CD14-positive monocyte (primary cell): ENCODE measurements at regions not wholly inside any gene's neighbourhood (a gene's known extent, or its start where the extent isn't known, plus 50 kb on each side); places are given as distances from the start of the nearest gene placed in this dataset.

Experiments used
- DNase-seq, 3 donors: peaks; one replicate each; pipeline ENCODE4 v3.0.0-alpha.2; 2011 to 2022
- H2AFZ ChIP-seq: 2 replicates; pipeline ENCODE4 v1.6.0; 2012; ENCODE audit warnings: mild to moderate bottlenecking, low read depth, low read length, inconsistent platforms; ENCODE audit not compliant: insufficient read depth, poor library complexity, severe bottlenecking
- H3K27ac ChIP-seq, 2 donors: 1 replicate in 1 of 2; 2 replicates in 1 of 2; pipeline ENCODE4 v1.5.1; 2012 to 2013; ENCODE audit warnings: low read length in 2 of 2, control low read depth in 1 of 2, inconsistent platforms in 1 of 2, low read depth in 1 of 2, mild to moderate bottlenecking in 1 of 2
- H3K27me3 ChIP-seq, 2 donors: one replicate each; pipeline versions ENCODE4 v1.6.0 to v1.6.1; 2011 to 2013; ENCODE audit warnings: low read length in 2 of 2; ENCODE audit not compliant: control insufficient read depth in 2 of 2, insufficient read depth in 2 of 2
- H3K36me3 ChIP-seq, 2 donors: replicated peaks in 1 of 2; 1 replicate in 1 of 2; 2 replicates in 1 of 2; pipeline versions ENCODE4 v1.5.1 to v1.6.1; 2012 to 2013; ENCODE audit warnings: low read length in 2 of 2, control low read depth in 1 of 2, inconsistent platforms in 1 of 2, mild to moderate bottlenecking in 1 of 2; ENCODE audit not compliant: insufficient read depth in 2 of 2, control insufficient read depth in 1 of 2
- H3K4me1 ChIP-seq, 2 donors: 1 replicate in 1 of 2; 2 replicates in 1 of 2; pipeline versions ENCODE4 v1.5.1 to v1.6.1; 2012 to 2013; ENCODE audit warnings: low read length in 2 of 2, control low read depth in 1 of 2, inconsistent platforms in 1 of 2, mild to moderate bottlenecking in 1 of 2, moderate library complexity in 1 of 2; ENCODE audit not compliant: insufficient read depth in 2 of 2, control insufficient read depth in 1 of 2
- H3K4me2 ChIP-seq: replicated peaks from 2 replicates; pipeline ENCODE3; 2012; ENCODE audit warnings: low read length, moderate library complexity, mild to moderate bottlenecking; ENCODE audit not compliant: poor library complexity, severe bottlenecking; ENCODE audit errors: extremely low read depth
- H3K4me3 ChIP-seq, 3 experiments: fragments of 200-600 bp in 1 of 3; sonication (generic) in 1 of 3; replicated peaks in 1 of 3; 1 replicate in 2 of 3; 2 replicates in 1 of 3; pipeline ENCODE4 v1.5.1; 2011 to 2013; ENCODE audit warnings: low read length in 3 of 3, mild to moderate bottlenecking in 3 of 3, control low read depth in 2 of 3, low read depth in 2 of 3, inconsistent platforms in 1 of 3, moderate library complexity in 1 of 3
- H3K79me2 ChIP-seq: 2 replicates; pipeline ENCODE4 v1.6.0; 2012; ENCODE audit warnings: mild to moderate bottlenecking, control low read depth, inconsistent platforms, low read length, moderate library complexity; ENCODE audit not compliant: insufficient read depth
- H3K9ac ChIP-seq: 2 replicates; pipeline ENCODE4 v1.6.0; 2017; ENCODE audit warnings: low read length, mild to moderate bottlenecking; ENCODE audit not compliant: insufficient read depth, poor library complexity, severe bottlenecking
- H3K9me3 ChIP-seq, 2 donors: replicated peaks in 1 of 2; 1 replicate in 1 of 2; 2 replicates in 1 of 2; pipeline versions ENCODE4 v1.5.1 to v1.6.1; 2012 to 2013; ENCODE audit warnings: low read length in 2 of 2, control low read depth in 1 of 2; ENCODE audit not compliant: control insufficient read depth in 1 of 2, insufficient read depth in 1 of 2
- H4K20me1 ChIP-seq: 2 replicates; pipeline ENCODE4 v1.6.0; 2012; ENCODE audit warnings: mild to moderate bottlenecking, low read length, control low read depth, moderate library complexity; ENCODE audit not compliant: insufficient read depth
- H3K27ac Mint-ChIP-seq, 7 donors: one replicate each; pipeline ENCODE4 v1.8.0; 2020; ENCODE audit warnings: mild to moderate bottlenecking in 7 of 7, mixed read lengths in 7 of 7, moderate library complexity in 6 of 7, inconsistent platforms in 2 of 7
- H3K27me3 Mint-ChIP-seq, 3 donors: one replicate each; pipeline ENCODE4 v1.8.0; 2021 to 2022; ENCODE audit warnings: low read depth in 3 of 3, mild to moderate bottlenecking in 3 of 3, mixed read lengths in 3 of 3, moderate library complexity in 3 of 3, inconsistent platforms in 1 of 3
- H3K36me3 Mint-ChIP-seq, 2 donors: one replicate each; pipeline ENCODE4 v1.8.0; 2020; ENCODE audit warnings: mixed read lengths in 2 of 2, inconsistent platforms in 1 of 2, mild to moderate bottlenecking in 1 of 2
- H3K4me1 Mint-ChIP-seq: one replicate; pipeline ENCODE4 v1.8.0; 2020; ENCODE audit warnings: mild to moderate bottlenecking, mixed read lengths
- H3K4me3 Mint-ChIP-seq, 2 donors: one replicate each; pipeline ENCODE4 v1.8.0; 2020; ENCODE audit warnings: mild to moderate bottlenecking in 2 of 2, mixed read lengths in 2 of 2, moderate library complexity in 1 of 2
- H3K9me3 Mint-ChIP-seq, 7 donors: one replicate each; pipeline ENCODE4 v1.8.0; 2020 to 2022; ENCODE audit warnings: mixed read lengths in 7 of 7, mild to moderate bottlenecking in 6 of 7, moderate library complexity in 6 of 7, inconsistent platforms in 2 of 7
- CTCF ChIP-seq: fragments of 200-600 bp; IDR thresholded peaks from one replicate; pipeline ENCODE4 v1.8.0; 2022; ENCODE audit warnings: antibody characterized with exemption, mild to moderate bottlenecking
- whole genome bisulfite sequencing: methylation state at CpG from one replicate; pipeline ENCODE4 v1.1.5; 2013; ENCODE audit warnings: missing lambda C conversion rate; ENCODE audit not compliant: insufficient coverage; 5-methylcytosine and 5-hydroxymethylcytosine counted together
- intact Hi-C, 2 donors: fragments of 100-400 bp; cut with micrococcal nuclease; formaldehyde crosslinking; loops; one replicate each; pipeline versions ENCODE4 v1.15.0 to v1.15.1; 2023

- peaks cover 0 to 2% (median 0%) of the 10 kb centered on the region in 3 donors for H3K27me3 Mint-ChIP-seq
- H3K4me1 Mint-ChIP-seq, result no peaks in the 10 kb centered on the region
- Histone ChIP-seq H3K9ac (no peak overlapping the region), H3K4me3 (no peak overlapping the region), H3K36me3 (no peaks in the 10 kb centered on the region), H3K9me3 (peaks cover 0 to 4% of the 10 kb centered on the region in 2 donors), H3K27ac (no peak overlapping the region), H3K27me3 (no peaks in the 10 kb centered on the region), H3K4me2 (no peak overlapping the region), H3K79me2 (no peaks in the 10 kb centered on the region), H2AFZ (no peak overlapping the region), H4K20me1 (no peaks in the 10 kb centered on the region), H3K4me1 (no peaks in the 10 kb centered on the region)
- peaks cover 0 to 5% (median 3%) of the 10 kb centered on the region in 7 donors for H3K9me3 Mint-ChIP-seq
- no peak overlapping the region for H3K27ac Mint-ChIP-seq
- no peak overlapping the region for H3K4me3 Mint-ChIP-seq
- intact Hi-C loops, result no loop called here
- DNase-seq, result no peak
- no peaks in the 10 kb centered on the region for H3K36me3 Mint-ChIP-seq
- TF ChIP-seq CTCF, result no peak
- 89% methylated on average over 3 of the region's 5 CpGs for WGBS
Observed at GRCh38 chr5:30687461-30687860, 506.0 kb upstream of the CDH6 start.

GRCh38 chr5:30686530-30686929 lies 507.0 kb upstream of the CDH6 start:
- TF ChIP-seq CTCF, result no peak
- H3K4me1 ChIP-seq, result no peaks in the 10 kb centered on the region
- Mint-ChIP-seq H3K27me3 (peaks cover 0 to 2% (median 0%) of the 10 kb centered on the region in 3 donors), H3K27ac (no peak overlapping the region), H3K4me1 (no peaks in the 10 kb centered on the region), H3K4me3 (no peak overlapping the region), H3K9me3 (peaks cover 0 to 5% (median 3%) of the 10 kb centered on the region in 7 donors), H3K36me3 (no peaks in the 10 kb centered on the region)
- intact Hi-C loops, result no loop called here
- H3K79me2 ChIP-seq, result no peaks in the 10 kb centered on the region
- WGBS, result no CpG with 5 or more reads among the region's 2 CpGs
- H4K20me1 ChIP-seq, result no peaks in the 10 kb centered on the region
- H3K4me2 ChIP-seq, result no peak overlapping the region
- H3K27me3 ChIP-seq, result no peaks in the 10 kb centered on the region
- DNase-seq, result no peak
- H3K36me3 ChIP-seq, result no peaks in the 10 kb centered on the region
- H3K4me3 ChIP-seq, result no peak overlapping the region
- H3K9me3 ChIP-seq, result peaks cover 4 to 6% of the 10 kb centered on the region in 2 donors
- H2AFZ ChIP-seq, result no peak overlapping the region
- no peak overlapping the region for H3K9ac ChIP-seq
- no peak overlapping the region for H3K27ac ChIP-seq
